SU-DHL-6 (cell line): ENCODE measurements at regions not wholly inside any gene's neighbourhood (a gene's known extent, or its start where the extent isn't known, plus 50 kb on each side); places are given as distances from the start of the nearest gene placed in this dataset.

Experiments used
- CTCF ChIP-seq: fragments of 200-600 bp; sonication (generic); IDR thresholded peaks from one replicate; pipeline ENCODE4 v1.5.1; 2017; ENCODE audit warnings: antibody characterized with exemption, mild to moderate bottlenecking, low read length, moderate library complexity; ENCODE audit not compliant: insufficient read depth, poor library complexity, severe bottlenecking
- EZH2phosphoT487 ChIP-seq: fragments of 200-600 bp; sonication (generic), shearing (Covaris generic); conservative IDR thresholded peaks from 2 replicates; pipeline ENCODE4 v1.6.1; 2018; ENCODE audit warnings: mild to moderate bottlenecking, antibody characterized with exemption, low read length, moderate library complexity, mixed read lengths

GRCh38 chr2:8597094-8597493 lies 84.8 kb upstream of the ID2 start:
- TF ChIP-seq CTCF (no peak), EZH2phosphoT487 (no peak)
